ENCODE measurements at regions not wholly inside any gene's neighbourhood (a gene's known extent, or its start where the extent isn't known, plus 50 kb on each side); places are given as distances from the start of the nearest gene placed in this dataset.

DNA sequence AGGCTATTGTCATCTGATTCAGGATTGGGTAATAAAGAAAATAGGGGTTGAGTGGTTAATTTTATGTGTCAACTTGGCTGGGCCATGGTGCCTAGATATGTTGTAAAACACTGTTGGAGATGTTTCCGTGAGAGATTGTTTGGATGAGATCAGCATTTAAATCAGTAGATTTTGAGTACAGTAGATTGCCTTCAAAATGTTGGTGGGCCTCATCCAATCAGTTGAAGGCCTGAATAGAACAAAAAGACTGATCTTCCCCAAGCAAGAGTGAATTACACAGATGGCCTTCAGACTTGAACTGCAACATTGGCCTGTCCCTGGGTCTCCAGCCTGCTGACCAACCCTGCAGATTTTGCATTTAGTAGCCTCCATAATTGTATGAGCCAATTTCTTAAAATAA is 401.3 kb upstream of the KIF2A start:
- DNase-seq (ENCODE audit: low read depth in 2 of 2): no peak

DNA sequence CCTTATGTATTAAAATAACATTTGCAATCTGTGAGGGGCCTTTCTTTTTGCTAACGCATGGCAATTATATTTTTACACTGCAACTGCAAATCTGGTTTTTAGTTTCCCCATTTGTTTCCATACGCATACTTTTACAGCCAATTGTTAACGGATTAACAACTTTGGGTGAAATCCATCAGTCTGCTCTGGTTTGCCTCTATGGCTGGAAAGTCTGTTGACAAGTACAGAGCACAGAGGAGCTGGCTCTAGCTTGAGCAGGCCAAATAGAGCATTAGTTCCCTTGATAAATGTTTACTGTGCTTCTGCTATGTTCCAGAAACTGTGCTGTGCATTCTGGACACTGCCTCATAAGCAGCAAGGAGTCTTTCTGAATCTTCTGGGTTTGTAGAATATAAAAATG is 400.4 kb upstream of the KIF2A start:
- no peak for DNase-seq (ENCODE audit: low read depth in 2 of 2)

DNA sequence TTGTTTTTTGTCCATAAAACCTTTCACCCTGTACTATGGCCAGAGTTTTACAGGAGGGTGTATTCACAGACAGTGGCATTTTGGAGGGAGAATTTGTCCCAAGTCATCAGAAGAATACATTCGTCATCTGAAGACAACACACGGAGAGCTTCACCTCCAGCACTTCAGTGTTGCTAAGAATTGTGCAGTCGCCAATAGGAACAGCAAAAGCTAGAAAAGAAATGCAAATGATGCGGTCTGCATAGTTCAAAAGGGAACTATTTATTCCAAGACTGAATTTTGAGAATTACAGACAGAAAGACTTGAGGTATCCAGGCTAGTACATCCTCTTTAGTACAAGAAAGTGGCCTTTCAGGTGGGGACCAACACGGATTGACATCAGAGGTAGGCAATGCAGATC is 399.2 kb upstream of the KIF2A start:
- DNase-seq (ENCODE audit: low read depth in 2 of 2): no peak

- no peak for DNase-seq (ENCODE audit: low read depth in 2 of 2)
Measured at GRCh38 chr5:61907995-61908394, 398.0 kb upstream of the KIF2A start.

DNA sequence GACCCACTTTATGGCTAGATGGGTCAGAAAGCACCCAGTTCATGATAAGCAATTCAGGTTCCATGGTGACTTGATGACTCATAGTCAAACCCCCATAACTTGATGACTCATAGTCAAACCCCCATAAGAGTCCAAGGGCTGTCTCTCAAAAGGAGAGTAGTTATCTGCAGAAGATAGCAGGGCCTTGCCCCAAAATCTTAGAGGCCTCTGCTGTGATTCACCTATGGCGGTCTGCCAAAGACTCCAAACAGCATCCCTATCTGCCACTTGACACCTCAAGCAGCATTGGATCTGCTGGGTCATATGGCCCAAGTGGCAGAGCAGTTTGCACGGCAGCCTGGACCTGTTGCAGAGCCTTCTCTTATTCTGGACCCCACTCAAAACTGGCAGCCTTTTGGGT is 395.2 kb upstream of the KIF2A start:
- no peak for DNase-seq (ENCODE audit: low read depth in 2 of 2)

DNA sequence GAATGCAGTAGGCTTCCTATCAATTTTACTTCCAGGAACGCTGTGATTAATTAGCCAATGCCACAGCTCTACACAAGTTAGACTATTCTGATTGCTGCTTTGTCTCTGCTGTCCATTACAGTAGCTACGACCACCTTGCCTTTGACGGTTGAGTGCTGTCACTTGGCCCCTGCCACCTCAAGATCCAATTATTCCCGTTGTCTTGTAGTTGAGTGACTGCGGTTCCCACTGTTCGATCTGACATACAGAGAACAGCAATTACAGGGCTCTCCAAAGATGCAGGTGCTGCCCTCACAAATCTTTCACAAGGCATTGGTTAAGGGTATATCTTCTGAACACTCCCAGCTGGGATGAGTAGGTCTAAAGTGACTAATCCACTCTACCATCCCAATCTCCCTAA is 393.4 kb upstream of the KIF2A start:
- no peak for DNase-seq (ENCODE audit: low read depth in 2 of 2)

- DNase-seq (ENCODE audit: low read depth in 2 of 2): no peak
Measured at GRCh38 chr5:61915646-61916045, 390.4 kb upstream of the KIF2A start.

- no peak for DNase-seq (ENCODE audit: low read depth in 2 of 2)
Measured at GRCh38 chr5:61916621-61917620, 389.1 kb upstream of the KIF2A start.

- DNase-seq (ENCODE audit: low read depth in 2 of 2): no peak
Measured at GRCh38 chr5:61918611-61919010, 387.4 kb upstream of the KIF2A start.

DNA sequence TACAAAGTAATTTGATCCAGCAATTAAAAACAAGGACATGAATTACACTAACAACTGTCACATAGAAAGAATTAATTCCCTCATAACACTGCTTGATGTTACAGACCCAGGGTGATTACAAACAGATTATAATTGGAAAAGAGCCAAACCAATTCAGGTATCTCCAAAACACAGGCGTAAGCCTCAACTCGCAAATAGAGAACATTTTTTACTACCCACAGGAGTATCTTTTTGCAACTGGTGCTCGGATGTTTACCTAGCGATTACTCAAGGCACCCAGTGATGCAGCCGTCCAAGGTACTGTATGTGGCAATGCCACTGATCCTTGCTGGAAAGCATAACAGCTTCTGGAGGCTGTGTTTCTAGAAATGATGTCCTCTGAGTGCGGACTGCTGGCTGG is 386.1 kb upstream of the KIF2A start:
- DNase-seq (ENCODE audit: low read depth in 2 of 2): no peak

GRCh38 chr5:61924251-61924650 is 381.8 kb upstream of the KIF2A start:
- DNase-seq (ENCODE audit: low read depth in 2 of 2): no peak

GRCh38 chr5:61926911-61927310 is 379.1 kb upstream of the KIF2A start:
- DNase-seq (ENCODE audit: low read depth in 2 of 2): no peak

DNA sequence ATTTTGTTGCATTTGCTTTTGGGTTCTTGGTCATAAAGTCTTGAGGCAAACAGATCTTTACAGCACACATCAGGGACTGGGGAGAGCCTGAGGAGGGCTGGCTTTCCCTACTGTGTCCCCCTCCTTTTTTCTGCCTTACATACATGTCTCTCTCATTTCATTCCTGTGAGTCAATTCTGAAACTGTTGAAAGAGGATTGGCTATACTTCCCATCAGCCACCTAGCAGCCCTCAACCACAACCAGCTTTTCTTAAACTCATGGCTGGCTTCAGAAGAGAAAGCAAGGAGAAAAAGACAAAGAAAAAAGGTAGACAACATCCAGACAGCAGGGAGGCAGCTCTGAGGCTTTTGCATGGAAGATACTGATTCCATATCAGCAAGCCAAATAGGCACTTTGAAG is 374.8 kb upstream of the KIF2A start:
- DNase-seq (ENCODE audit: low read depth in 2 of 2): no peak

DNA sequence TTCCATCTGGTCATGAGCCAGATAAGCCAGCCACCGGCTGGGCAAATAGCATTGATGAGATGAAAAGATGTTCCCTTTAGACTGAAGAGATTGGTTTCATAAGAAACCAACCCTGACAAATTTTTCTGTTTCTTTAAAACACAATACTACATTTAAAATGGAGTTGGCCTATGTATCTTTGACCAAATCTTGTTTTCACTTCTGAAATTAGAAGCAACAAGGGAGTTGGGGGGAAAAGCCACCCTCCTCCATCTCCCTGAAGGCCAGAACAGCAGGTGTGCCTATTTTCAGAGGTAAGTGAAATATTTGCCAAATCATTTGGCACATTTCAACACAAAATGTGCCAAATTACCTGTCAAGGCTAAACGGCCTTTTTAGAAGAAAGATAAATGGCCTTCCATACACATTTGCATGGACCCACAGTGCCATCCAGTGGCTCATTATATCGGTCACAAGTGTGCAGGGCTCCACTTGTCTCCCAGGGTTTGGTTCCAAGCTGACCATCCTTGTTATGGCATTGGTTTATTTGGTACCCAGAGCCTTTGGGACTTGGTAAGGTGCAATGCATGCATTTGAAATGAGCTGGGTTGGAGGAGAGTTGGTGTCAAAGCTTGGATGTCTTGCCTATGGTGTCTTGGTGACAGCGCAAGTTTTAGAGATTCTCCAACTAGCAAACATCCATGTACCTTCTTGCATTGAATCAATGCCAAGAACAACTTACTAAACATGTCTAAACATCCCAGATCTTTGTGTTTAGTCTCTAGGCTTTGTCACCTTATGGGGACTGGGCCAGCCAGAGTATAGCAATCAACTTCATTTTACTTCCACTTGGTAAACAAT is 372.0 kb upstream of the KIF2A start:
- no peak for DNase-seq (ENCODE audit: low read depth in 2 of 2)

DNA sequence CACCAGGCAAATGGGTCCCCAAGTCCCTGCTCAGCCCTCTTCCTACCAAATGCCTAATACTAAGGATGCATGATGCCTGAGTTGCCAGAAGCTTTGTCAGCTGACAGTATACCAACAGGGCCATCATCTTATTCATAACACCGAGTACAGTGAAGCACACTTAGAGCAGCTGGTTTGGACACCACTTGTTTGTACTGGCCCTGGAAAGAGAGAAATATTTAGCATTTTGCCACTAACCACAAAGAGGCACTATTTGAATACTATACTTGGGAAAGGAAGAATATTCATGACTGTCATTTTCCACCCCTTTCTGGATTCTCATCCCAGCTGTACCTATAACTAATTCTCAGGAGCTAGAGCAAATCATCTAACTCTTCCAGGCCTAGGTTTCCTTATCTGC is 364.4 kb upstream of the KIF2A start:
- no peak for DNase-seq (ENCODE audit: low read depth in 2 of 2)

GRCh38 chr5:61942462-61943049 is 363.4 kb upstream of the KIF2A start:
- DNase-seq (ENCODE audit: low read depth in 2 of 2): no peak

- DNase-seq (ENCODE audit: low read depth in 2 of 2): no peak
Measured at GRCh38 chr5:61943713-61944112, 362.3 kb upstream of the KIF2A start.

GRCh38 chr5:61948151-61948550 is 357.9 kb upstream of the KIF2A start:
- no peak for DNase-seq (ENCODE audit: low read depth in 2 of 2)

GRCh38 chr5:61949054-61949678 is 356.8 kb upstream of the KIF2A start:
- no peak for DNase-seq (ENCODE audit: low read depth in 2 of 2)

GRCh38 chr5:61949679-61950435 is 356.1 kb upstream of the KIF2A start:
- DNase-seq (ENCODE audit: low read depth in 2 of 2): no peak

GRCh38 chr5:61951295-61951694 is 354.7 kb upstream of the KIF2A start:
- DNase-seq (ENCODE audit: low read depth in 2 of 2): no peak
